NCI-H69 (cell line): ENCODE measurements at regions not wholly inside any gene's neighbourhood (a gene's known extent, or its start where the extent isn't known, plus 50 kb on each side); places are given as distances from the start of the nearest gene placed in this dataset.

Experiments
- DNase-seq: peaks from one replicate; lab custom pipeline; 2025; lab: John Stamatoyannopoulos, UW

- DNase-seq = no peak
Observed at GRCh38 chr1:226816576-226816975, 53.8 kb upstream of the PSEN2 start.

- peak; percentile 96 for DNase-seq
Observed at GRCh38 chr1:226814751-226815537, 55.5 kb upstream of the PSEN2 start.

- DNase-seq = no peak
Observed at GRCh38 chr1:226813671-226814591, 56.5 kb upstream of the PSEN2 start.

GRCh38 chr1:226810681-226811080 is 59.7 kb upstream of the PSEN2 start:
- no peak for DNase-seq

- no peak for DNase-seq
Observed at GRCh38 chr1:226809785-226810571, 60.4 kb upstream of the PSEN2 start.

GRCh38 chr1:226808501-226808900 is 61.9 kb upstream of the PSEN2 start:
- DNase-seq = no peak

GRCh38 chr1:226806988-226807387 is 63.4 kb upstream of the PSEN2 start:
- DNase-seq = no peak

- DNase-seq = no peak
Observed at GRCh38 chr1:226804907-226805759, 65.3 kb upstream of the PSEN2 start.

- DNase-seq = no peak
Observed at GRCh38 chr1:226800763-226801380, 61.8 kb upstream of the ITPKB start.

GRCh38 chr1:226799634-226800281 is 60.7 kb upstream of the ITPKB start:
- no peak for DNase-seq

- no peak for DNase-seq
Observed at GRCh38 chr1:226798427-226799411, 59.6 kb upstream of the ITPKB start.

GRCh38 chr1:226797151-226797550 is 58.1 kb upstream of the ITPKB start:
- no peak for DNase-seq

- DNase-seq = no peak
Observed at GRCh38 chr1:226793620-226794276, 54.7 kb upstream of the ITPKB start.

- DNase-seq = no peak
Observed at GRCh38 chr1:226792368-226792767, 53.3 kb upstream of the ITPKB start.

GRCh38 chr1:226790545-226791181 is 51.6 kb upstream of the ITPKB start:
- no peak for DNase-seq

GRCh38 chr1:226788965-226789364 is 49.9 kb upstream of the ITPKB start:
- no peak for DNase-seq
